CD8-positive, alpha-beta memory T cell (primary cell): ENCODE measurements at regions not wholly inside any gene's neighbourhood (a gene's known extent, or its start where the extent isn't known, plus 50 kb on each side); places are given as distances from the start of the nearest gene placed in this dataset.
A peak's percentile ranks its signal among the peaks of the same experiment; 100 is the strongest.

Experiments used
- CTCF ChIA-PET: fragments of 350-600 bp; sonication (Branson Sonifier 250); formaldehyde crosslinking; loops from one replicate; lab custom pipeline; 2021; ENCODE audit warnings: antibody characterized with exemption; lab: Charles Lee
- POLR2A ChIA-PET: fragments of 350-600 bp; sonication (Branson Sonifier 250); formaldehyde crosslinking; loops from one replicate; lab custom pipeline; 2021; ENCODE audit warnings: antibody characterized with exemption; lab: Charles Lee
- DNase-seq, 5 donors: peaks; one replicate each; pipeline versions ENCODE4 v3.0.0 to v3.0.0-alpha.2; 2020 to 2022; ENCODE audit warnings: mixed read lengths in 1 of 5
- H3K27ac ChIP-seq: one replicate; pipeline ENCODE4 v1.7.0; 2013; ENCODE audit warnings: low read depth, mild to moderate bottlenecking, low read length, moderate library complexity
- H3K27me3 ChIP-seq: 2 replicates; pipeline ENCODE4 v1.7.0; 2013; ENCODE audit warnings: low read length, mild to moderate bottlenecking; ENCODE audit not compliant: insufficient read depth, poor library complexity, severe bottlenecking
- H3K36me3 ChIP-seq: 2 replicates; pipeline ENCODE4 v1.7.0; 2013; ENCODE audit warnings: mild to moderate bottlenecking, low read length, moderate library complexity; ENCODE audit not compliant: insufficient read depth
- H3K4me1 ChIP-seq: 2 replicates; pipeline ENCODE4 v1.7.0; 2013; ENCODE audit warnings: mild to moderate bottlenecking, low read length, moderate library complexity; ENCODE audit not compliant: insufficient read depth
- H3K4me3 ChIP-seq: 2 replicates; pipeline ENCODE4 v1.7.0; 2013; ENCODE audit warnings: mild to moderate bottlenecking, low read length
- H3K9me3 ChIP-seq: 2 replicates; pipeline ENCODE4 v1.7.0; 2013; ENCODE audit warnings: mild to moderate bottlenecking, low read length
- H3K27ac Mint-ChIP-seq, 8 donors: one replicate each; pipeline ENCODE4 v1.8.0; 2020 to 2021; ENCODE audit warnings: mixed read lengths in 8 of 8, mild to moderate bottlenecking in 6 of 8, inconsistent platforms in 3 of 8, moderate library complexity in 3 of 8
- H3K27me3 Mint-ChIP-seq, 2 donors: one replicate each; pipeline ENCODE4 v1.8.0; 2020 to 2021; ENCODE audit warnings: mixed read lengths in 2 of 2, mild to moderate bottlenecking in 1 of 2, moderate library complexity in 1 of 2
- H3K36me3 Mint-ChIP-seq, 3 donors: one replicate each; pipeline ENCODE4 v1.8.0; 2020 to 2021; ENCODE audit warnings: mixed read lengths in 3 of 3, inconsistent platforms in 1 of 3, mild to moderate bottlenecking in 1 of 3
- H3K4me1 Mint-ChIP-seq, 3 donors: one replicate each; pipeline ENCODE4 v1.8.0; 2020 to 2021; ENCODE audit warnings: mixed read lengths in 3 of 3, inconsistent platforms in 1 of 3, mild to moderate bottlenecking in 1 of 3
- H3K4me3 Mint-ChIP-seq, 7 donors: one replicate each; pipeline ENCODE4 v1.8.0; 2020 to 2021; ENCODE audit warnings: mixed read lengths in 7 of 7, mild to moderate bottlenecking in 6 of 7, moderate library complexity in 4 of 7, inconsistent platforms in 2 of 7
- H3K9me3 Mint-ChIP-seq, 5 donors: one replicate each; pipeline ENCODE4 v1.8.0; 2020 to 2022; ENCODE audit warnings: mixed read lengths in 5 of 5, mild to moderate bottlenecking in 3 of 5, moderate library complexity in 2 of 5, inconsistent platforms in 1 of 5

GRCh38 chr10:57353403-57354003 is 914.2 kb downstream of the IPMK start:
- Histone ChIP-seq H3K4me1 (no peaks in the 10 kb centered on the region), H3K36me3 (no peaks in the 10 kb centered on the region), H3K27ac (no peak overlapping the region), H3K4me3 (no peak overlapping the region), H3K27me3 (no peaks in the 10 kb centered on the region), H3K9me3 (no peaks in the 10 kb centered on the region)
- no peaks in the 10 kb centered on the region for H3K4me1 Mint-ChIP-seq
- H3K36me3 Mint-ChIP-seq: no peaks in the 10 kb centered on the region
- H3K4me3 Mint-ChIP-seq: no peak overlapping the region
- ChIA-PET POLR2A (no interaction called here), CTCF (no interaction called here)
- peaks cover 0 to 10% (median 3%) of the 10 kb centered on the region in 5 donors for H3K9me3 Mint-ChIP-seq
- DNase-seq: no peak
- no peak overlapping the region for H3K27ac Mint-ChIP-seq
- peaks cover 0 to 2% of the 10 kb centered on the region in 2 donors for H3K27me3 Mint-ChIP-seq

- Histone ChIP-seq H3K9me3 (no peaks in the 10 kb centered on the region), H3K4me3 (no peak overlapping the region), H3K27ac (no peak overlapping the region), H3K4me1 (no peaks in the 10 kb centered on the region), H3K27me3 (no peaks in the 10 kb centered on the region), H3K36me3 (no peaks in the 10 kb centered on the region)
- POLR2A ChIA-PET: no interaction called here
- Mint-ChIP-seq H3K27me3 (peaks cover 0 to 2% of the 10 kb centered on the region in 2 donors), H3K36me3 (no peaks in the 10 kb centered on the region), H3K4me1 (no peaks in the 10 kb centered on the region), H3K27ac (no peak overlapping the region), H3K9me3 (peaks cover 0 to 13% (median 4%) of the 10 kb centered on the region in 5 donors), H3K4me3 (no peak overlapping the region)
- CTCF ChIA-PET: no interaction called here
- DNase-seq: no peak
These were observed 916.6 kb downstream of the IPMK start for GRCh38 chr10:57351076-57351475.

- Mint-ChIP-seq H3K36me3 (peaks cover 0 to 1% (median 0%) of the 10 kb centered on the region in 3 donors), H3K4me3 (no peak overlapping the region), H3K27ac (peak overlapping the region in 1 of 8 donors; percentile 36), H3K27me3 (no peaks in the 10 kb centered on the region), H3K9me3 (peaks cover 0 to 11% (median 4%) of the 10 kb centered on the region in 5 donors), H3K4me1 (no peaks in the 10 kb centered on the region)
- ChIA-PET CTCF (no interaction called here), POLR2A (no interaction called here)
- H3K4me1 ChIP-seq: no peaks in the 10 kb centered on the region
- no peak for DNase-seq
- no peaks in the 10 kb centered on the region for H3K9me3 ChIP-seq
- no peak overlapping the region for H3K4me3 ChIP-seq
- no peak overlapping the region for H3K27ac ChIP-seq
- no peaks in the 10 kb centered on the region for H3K36me3 ChIP-seq
- H3K27me3 ChIP-seq: no peaks in the 10 kb centered on the region
These were observed 926.4 kb downstream of the IPMK start for GRCh38 chr10:57341294-57341693.

GRCh38 chr10:57338823-57339558 is 928.7 kb downstream of the IPMK start:
- no peaks in the 10 kb centered on the region for H3K27me3 Mint-ChIP-seq
- no peak overlapping the region for H3K4me3 Mint-ChIP-seq
- no peak for DNase-seq

GRCh38 chr10:57336865-57337264 is 930.8 kb downstream of the IPMK start:
- H3K9me3 ChIP-seq: no peaks in the 10 kb centered on the region
- H3K27ac ChIP-seq: no peak overlapping the region
- H3K4me3 Mint-ChIP-seq: no peak overlapping the region
- H3K27me3 ChIP-seq: no peaks in the 10 kb centered on the region
- H3K4me1 Mint-ChIP-seq: no peaks in the 10 kb centered on the region
- no peaks in the 10 kb centered on the region for H3K27me3 Mint-ChIP-seq
- DNase-seq: no peak
- H3K4me3 ChIP-seq: no peak overlapping the region
- no peaks in the 10 kb centered on the region for H3K9me3 Mint-ChIP-seq
- H3K4me1 ChIP-seq: no peaks in the 10 kb centered on the region
- no peaks in the 10 kb centered on the region for H3K36me3 Mint-ChIP-seq
- H3K36me3 ChIP-seq: no peaks in the 10 kb centered on the region
- CTCF ChIA-PET: no interaction called here
- no peak overlapping the region for H3K27ac Mint-ChIP-seq
- POLR2A ChIA-PET: no interaction called here

More at GRCh38 chr10:57338823-57339558, 928.7 kb downstream of the IPMK start:
- Mint-ChIP-seq H3K36me3 (no peaks in the 10 kb centered on the region), H3K4me1 (no peaks in the 10 kb centered on the region), H3K9me3 (peaks cover 0 to 7% (median 3%) of the 10 kb centered on the region in 5 donors), H3K27ac (no peak overlapping the region)
- Histone ChIP-seq H3K9me3 (no peaks in the 10 kb centered on the region), H3K36me3 (no peaks in the 10 kb centered on the region), H3K27me3 (no peaks in the 10 kb centered on the region), H3K4me1 (no peaks in the 10 kb centered on the region), H3K4me3 (no peak overlapping the region), H3K27ac (no peak overlapping the region)
- CTCF ChIA-PET: no interaction called here
- POLR2A ChIA-PET: no interaction called here

GRCh38 chr10:57336341-57336740 is 931.4 kb downstream of the IPMK start:
- H3K4me3 Mint-ChIP-seq: no peak overlapping the region
- no peaks in the 10 kb centered on the region for H3K36me3 Mint-ChIP-seq
- Histone ChIP-seq H3K9me3 (no peaks in the 10 kb centered on the region), H3K36me3 (no peaks in the 10 kb centered on the region), H3K27me3 (no peaks in the 10 kb centered on the region), H3K4me1 (no peaks in the 10 kb centered on the region), H3K27ac (no peak overlapping the region), H3K4me3 (no peak overlapping the region)
- H3K27ac Mint-ChIP-seq: no peak overlapping the region
- ChIA-PET POLR2A (no interaction called here), CTCF (no interaction called here)
- no peaks in the 10 kb centered on the region for H3K27me3 Mint-ChIP-seq
- DNase-seq: no peak
- H3K9me3 Mint-ChIP-seq: no peaks in the 10 kb centered on the region
- H3K4me1 Mint-ChIP-seq: no peaks in the 10 kb centered on the region

- Histone ChIP-seq H3K27me3 (no peaks in the 10 kb centered on the region), H3K9me3 (no peaks in the 10 kb centered on the region), H3K36me3 (no peaks in the 10 kb centered on the region), H3K27ac (no peak overlapping the region), H3K4me3 (no peak overlapping the region), H3K4me1 (no peaks in the 10 kb centered on the region)
- no peaks in the 10 kb centered on the region for H3K9me3 Mint-ChIP-seq
- H3K27ac Mint-ChIP-seq: no peak overlapping the region
- ChIA-PET CTCF (no interaction called here), POLR2A (no interaction called here)
- no peak overlapping the region for H3K4me3 Mint-ChIP-seq
- DNase-seq: no peak
- no peaks in the 10 kb centered on the region for H3K27me3 Mint-ChIP-seq
- no peaks in the 10 kb centered on the region for H3K4me1 Mint-ChIP-seq
- no peaks in the 10 kb centered on the region for H3K36me3 Mint-ChIP-seq
These were observed 933.2 kb downstream of the IPMK start for GRCh38 chr10:57334523-57334922.

- ChIA-PET CTCF (no interaction called here), POLR2A (no interaction called here)
- Mint-ChIP-seq H3K4me1 (no peaks in the 10 kb centered on the region), H3K27me3 (no peaks in the 10 kb centered on the region), H3K36me3 (no peaks in the 10 kb centered on the region), H3K27ac (no peak overlapping the region), H3K9me3 (no peaks in the 10 kb centered on the region), H3K4me3 (no peak overlapping the region)
- no peak overlapping the region for H3K4me3 ChIP-seq
- no peaks in the 10 kb centered on the region for H3K27me3 ChIP-seq
- H3K27ac ChIP-seq: no peak overlapping the region
- H3K4me1 ChIP-seq: no peaks in the 10 kb centered on the region
- H3K9me3 ChIP-seq: no peaks in the 10 kb centered on the region
- DNase-seq: no peak
- H3K36me3 ChIP-seq: no peaks in the 10 kb centered on the region
These were observed 933.8 kb downstream of the IPMK start for GRCh38 chr10:57333880-57334279.
